ENCODE measurements at regions not wholly inside any gene's neighbourhood (a gene's known extent, or its start where the extent isn't known, plus 50 kb on each side); places are given as distances from the start of the nearest gene placed in this dataset.

DNA sequence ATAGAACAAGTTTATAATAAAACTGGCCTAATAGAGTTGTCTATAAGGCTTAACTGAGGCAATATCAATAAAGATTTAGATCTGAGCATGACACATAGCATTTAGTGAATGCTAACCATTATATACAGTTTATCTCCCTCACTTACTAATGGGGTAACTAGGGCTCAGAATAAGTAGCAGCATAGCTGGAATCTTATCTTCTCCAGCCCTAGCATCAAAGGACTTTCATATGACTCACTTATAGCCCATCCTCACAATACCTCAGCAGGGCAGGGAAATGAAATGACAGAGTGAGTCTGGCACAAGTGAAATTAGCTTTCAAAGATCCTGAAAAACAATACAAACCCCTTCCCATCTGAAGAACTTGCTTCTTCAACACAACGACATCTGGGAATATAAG, 362.9 kb downstream of the KIF20B start:
- 0% methylated on average over 1 of the region's 1 CpG for WGBS (ENCODE audit: low lambda C conversion rate)
- Histone ChIP-seq H3K4me1 (ENCODE audit: insufficient read depth, low read length) (no peaks in the 10 kb centered on the region), H3K27me3 (ENCODE audit: control insufficient read depth in 1 of 2, insufficient read depth in 2 of 2, low read length in 2 of 2) (no peaks in the 10 kb centered on the region), H3K36me3 (replicated peaks in 1 of 2; ENCODE audit: control insufficient read depth in 1 of 2, insufficient read depth in 2 of 2, low read length in 2 of 2) (no peaks in the 10 kb centered on the region), H3K27ac (ENCODE audit: extremely low read length, insufficient read depth, low read length) (no peak overlapping the region), H3K79me2 (ENCODE audit: insufficient read depth, low read length) (no peaks in the 10 kb centered on the region), H3K9ac (ENCODE audit: insufficient read depth, low read depth, low read length) (no peak overlapping the region), H3K4me3 (replicated peaks in 1 of 3; ENCODE audit: insufficient read depth in 1 of 3, low read depth in 2 of 3, low read length in 3 of 3) (no peak overlapping the region), H4K20me1 (ENCODE audit: insufficient read depth, low read length) (no peaks in the 10 kb centered on the region), H2AFZ (ENCODE audit: low read length) (no peak overlapping the region), H3K4me2 (ENCODE audit: low read depth, low read length) (no peak overlapping the region), H3K9me3 (ENCODE audit: low read length) (no peaks in the 10 kb centered on the region)
- FAIRE-seq (no peak), DNase-seq (ENCODE audit: low spot score) (no peak), ATAC-seq (no peak)
- intact Hi-C loops (cut with micrococcal nuclease; ENCODE audit: unreplicated experiment), result no loop called here
- in situ Hi-C loops (cut with HindIII; ENCODE audit: extremely low pct_ligation_motif_present, low pct_unique_long_range_greater_than_20kb), result no loop called here
- no TSS peak for BruUV-seq (replicated peaks)
- TF ChIP-seq NFE2 (CRISPR knock-in tag; IDR thresholded peaks at IDR 0.05) (no peak), NR3C1 (CRISPR knock-in tag; IDR thresholded peaks at IDR 0.05) (no peak), NFE2L1 (CRISPR knock-in tag; IDR thresholded peaks at IDR 0.05; ENCODE audit: borderline replicate concordance) (no peak), PAF1 (CRISPR knock-in tag; IDR thresholded peaks at IDR 0.05) (no peak), ZNF10 (CRISPR knock-in tag; IDR thresholded peaks at IDR 0.05; ENCODE audit: borderline replicate concordance, low read depth) (no peak), RFXANK (CRISPR knock-in tag; IDR thresholded peaks at IDR 0.05) (no peak), ZNF207 (IDR thresholded peaks at IDR 0.05; ENCODE audit: borderline replicate concordance) (no peak), ZNF784 (CRISPR knock-in tag; IDR thresholded peaks at IDR 0.05; ENCODE audit: borderline replicate concordance) (no peak), PAWR (CRISPR knock-in tag; IDR thresholded peaks at IDR 0.05; ENCODE audit: borderline replicate concordance) (no peak), PRPF4 (IDR thresholded peaks at IDR 0.05; ENCODE audit: low read depth, low read length, poor library complexity, severe bottlenecking) (no peak), HOXA3 (CRISPR knock-in tag; IDR thresholded peaks at IDR 0.05) (no peak), ZNF841 (CRISPR knock-in tag; IDR thresholded peaks at IDR 0.05; ENCODE audit: borderline replicate concordance) (no peak)
- CTCF ChIA-PET (ENCODE audit: low intra/inter-chr PET ratio, low total read pairs), result no interaction called here
- POLR2A ChIA-PET, result no interaction called here

Data from HepG2 (cell line).